Osteocyte (in vitro differentiated cells): ENCODE measurements at regions not wholly inside any gene's neighbourhood (a gene's known extent, or its start where the extent isn't known, plus 50 kb on each side); places are given as distances from the start of the nearest gene placed in this dataset.
"Not testable (repeated sequence)": the region's sequence is repeated elsewhere in the genome, so short reads cannot be mapped to it uniquely, and the experiment has no call there.

ENCODE experiments used
- DNase-seq: peaks from one replicate; pipeline ENCODE4 v3.0.0; 2021; ENCODE audit warnings: mixed read lengths; ENCODE audit not compliant: unreplicated experiment; ENCODE audit errors: extremely low spot score
- H3K27ac Mint-ChIP-seq: one replicate; pipeline ENCODE4 v1.8.0; 2021; ENCODE audit warnings: mild to moderate bottlenecking, mixed read lengths; ENCODE audit not compliant: unreplicated experiment
- H3K27me3 Mint-ChIP-seq: one replicate; pipeline ENCODE4 v1.8.0; 2021; ENCODE audit warnings: mixed read lengths; ENCODE audit not compliant: unreplicated experiment
- H3K36me3 Mint-ChIP-seq: one replicate; pipeline ENCODE4 v1.8.0; 2021; ENCODE audit warnings: mixed read lengths; ENCODE audit not compliant: unreplicated experiment
- H3K4me1 Mint-ChIP-seq: one replicate; pipeline ENCODE4 v1.8.0; 2021; ENCODE audit warnings: mixed read lengths; ENCODE audit not compliant: unreplicated experiment
- H3K4me3 Mint-ChIP-seq: one replicate; pipeline ENCODE4 v1.8.0; 2021; ENCODE audit warnings: mild to moderate bottlenecking, moderate library complexity, mixed read lengths; ENCODE audit not compliant: unreplicated experiment
- H3K9me3 Mint-ChIP-seq: one replicate; pipeline ENCODE4 v1.8.0; 2021; ENCODE audit warnings: mixed read lengths; ENCODE audit not compliant: unreplicated experiment
- TF ChIP-seq, protein P1 (sequence below): fragments of 200-600 bp; sonication (generic); IDR thresholded peaks from 2 replicates; pipeline ENCODE4 v1.5.0; 2021; ENCODE audit warnings: antibody characterized with exemption, mild to moderate bottlenecking, moderate library complexity

GRCh38 chr13:56424246-56424645, 716.5 kb upstream of the PRR20A start:
- Mint-ChIP-seq H3K9me3 (peaks cover 9% of the 10 kb centered on the region), H3K27me3 (no peaks in the 10 kb centered on the region), H3K4me1 (no peaks in the 10 kb centered on the region), H3K27ac (no peak overlapping the region), H3K4me3 (no peak overlapping the region), H3K36me3 (no peaks in the 10 kb centered on the region)
- no peak for DNase-seq
- TF ChIP-seq, protein P1, sequence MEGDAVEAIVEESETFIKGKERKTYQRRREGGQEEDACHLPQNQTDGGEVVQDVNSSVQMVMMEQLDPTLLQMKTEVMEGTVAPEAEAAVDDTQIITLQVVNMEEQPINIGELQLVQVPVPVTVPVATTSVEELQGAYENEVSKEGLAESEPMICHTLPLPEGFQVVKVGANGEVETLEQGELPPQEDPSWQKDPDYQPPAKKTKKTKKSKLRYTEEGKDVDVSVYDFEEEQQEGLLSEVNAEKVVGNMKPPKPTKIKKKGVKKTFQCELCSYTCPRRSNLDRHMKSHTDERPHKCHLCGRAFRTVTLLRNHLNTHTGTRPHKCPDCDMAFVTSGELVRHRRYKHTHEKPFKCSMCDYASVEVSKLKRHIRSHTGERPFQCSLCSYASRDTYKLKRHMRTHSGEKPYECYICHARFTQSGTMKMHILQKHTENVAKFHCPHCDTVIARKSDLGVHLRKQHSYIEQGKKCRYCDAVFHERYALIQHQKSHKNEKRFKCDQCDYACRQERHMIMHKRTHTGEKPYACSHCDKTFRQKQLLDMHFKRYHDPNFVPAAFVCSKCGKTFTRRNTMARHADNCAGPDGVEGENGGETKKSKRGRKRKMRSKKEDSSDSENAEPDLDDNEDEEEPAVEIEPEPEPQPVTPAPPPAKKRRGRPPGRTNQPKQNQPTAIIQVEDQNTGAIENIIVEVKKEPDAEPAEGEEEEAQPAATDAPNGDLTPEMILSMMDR, result no peak

GRCh38 chr13:56457535-56458190, 683.1 kb upstream of the PRR20A start:
- no peak for DNase-seq
- Mint-ChIP-seq H3K4me1 (no peaks in the 10 kb centered on the region), H3K27ac (no peak overlapping the region), H3K4me3 (no peak overlapping the region), H3K36me3 (no peaks in the 10 kb centered on the region), H3K27me3 (no peaks in the 10 kb centered on the region), H3K9me3 (peaks cover 20% of the 10 kb centered on the region)
- TF ChIP-seq, protein P1, result no peak

GRCh38 chr13:56459286-56459685, 681.4 kb upstream of the PRR20A start:
- no peaks in the 10 kb centered on the region for H3K4me1 Mint-ChIP-seq
- H3K9me3 Mint-ChIP-seq, result peaks cover 10% of the 10 kb centered on the region
- H3K36me3 Mint-ChIP-seq, result no peaks in the 10 kb centered on the region

DNA sequence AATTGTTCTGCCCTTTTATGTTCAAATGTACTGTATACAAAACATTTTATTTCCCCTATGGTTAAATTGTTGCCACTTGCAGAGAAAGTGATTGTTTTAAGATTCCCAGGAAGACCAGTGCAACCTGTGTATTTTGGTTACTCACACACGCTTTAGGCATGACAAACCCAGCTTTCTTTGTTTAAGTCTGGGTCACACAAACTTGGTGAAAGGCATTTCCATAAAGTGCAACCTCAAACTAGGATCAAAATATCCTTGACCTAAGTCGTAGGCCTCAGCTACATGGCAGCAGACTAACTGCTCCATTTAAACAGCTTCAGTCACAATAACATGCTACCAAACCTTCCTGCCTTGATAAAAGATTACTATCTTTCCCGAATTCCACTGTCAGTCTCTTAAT, 639.0 kb upstream of the PRR20A start:
- Mint-ChIP-seq H3K36me3 (no peaks in the 10 kb centered on the region), H3K4me3 (no peak overlapping the region), H3K4me1 (no peaks in the 10 kb centered on the region), H3K9me3 (peaks cover 6% of the 10 kb centered on the region), H3K27me3 (no peaks in the 10 kb centered on the region), H3K27ac (no peak overlapping the region)
- TF ChIP-seq, protein P1, result no peak
- no peak for DNase-seq

More at GRCh38 chr13:56459286-56459685, 681.4 kb upstream of the PRR20A start:
- Mint-ChIP-seq H3K27me3 (no peaks in the 10 kb centered on the region), H3K27ac (no peak overlapping the region), H3K4me3 (no peak overlapping the region)
- TF ChIP-seq, protein P1, result no peak
- DNase-seq, result no peak

DNA sequence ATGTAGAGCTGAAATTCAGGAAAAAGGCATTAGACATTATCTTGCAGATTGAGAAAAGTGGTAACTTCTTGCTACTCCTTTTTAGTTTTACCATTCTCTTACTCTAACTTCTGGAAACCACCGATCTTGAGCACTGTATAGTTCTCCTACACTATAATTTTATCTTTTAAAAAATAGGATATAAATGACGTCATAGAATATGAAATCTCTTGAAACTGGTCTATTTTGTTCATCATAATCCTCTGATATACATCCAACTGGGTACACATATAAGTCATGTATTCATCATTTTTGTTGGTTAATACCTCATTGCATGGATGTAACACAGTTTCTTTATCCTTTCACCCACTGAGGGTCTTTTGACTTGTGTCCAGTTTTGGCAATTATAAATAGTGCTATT, 629.9 kb upstream of the PRR20A start:
- Mint-ChIP-seq H3K4me3 (no peak overlapping the region), H3K4me1 (no peaks in the 10 kb centered on the region)

DNA sequence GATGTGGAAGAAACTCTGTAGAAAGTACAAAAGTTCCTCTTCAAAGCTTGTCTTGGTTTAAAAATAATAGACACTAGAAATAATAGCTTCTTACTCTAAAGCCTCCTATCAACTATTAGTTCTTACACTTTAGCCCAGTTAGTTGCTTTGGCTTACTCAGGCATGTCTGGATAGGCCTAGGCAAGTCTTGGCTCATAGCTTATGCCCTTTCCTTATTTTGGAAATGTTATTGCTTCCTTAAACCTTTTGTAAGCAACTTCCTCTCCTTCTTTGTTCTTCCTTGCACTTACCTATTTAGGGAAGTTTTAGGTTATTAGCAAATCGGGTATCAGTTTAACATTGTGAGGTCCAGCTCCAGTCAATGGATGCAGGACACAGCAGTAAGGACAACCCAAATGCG, 628.4 kb upstream of the PRR20A start:
- not testable (repeated sequence) for H3K27ac Mint-ChIP-seq, H3K4me3 Mint-ChIP-seq, H3K9me3 Mint-ChIP-seq

More for the DNA sequence above, 629.9 kb upstream of the PRR20A start:
- TF ChIP-seq, protein P1, result no peak
- no peak overlapping the region for H3K27ac Mint-ChIP-seq
- DNase-seq, result no peak
- no peaks in the 10 kb centered on the region for H3K27me3 Mint-ChIP-seq
- peaks cover 10% of the 10 kb centered on the region for H3K9me3 Mint-ChIP-seq
- no peaks in the 10 kb centered on the region for H3K36me3 Mint-ChIP-seq

More for the DNA sequence above, 628.4 kb upstream of the PRR20A start:
- not testable (repeated sequence) for H3K27me3 Mint-ChIP-seq, H3K36me3 Mint-ChIP-seq, H3K4me1 Mint-ChIP-seq, DNase-seq
